HEK293 (cell line): ENCODE measurements at regions not wholly inside any gene's neighbourhood (a gene's known extent, or its start where the extent isn't known, plus 50 kb on each side); places are given as distances from the start of the nearest gene placed in this dataset.

ENCODE experiments used
- BCL11B ChIP-seq: fragments of 450-650 bp; formaldehyde crosslinking; IDR thresholded peaks from 2 replicates; pipeline ENCODE4 v1.5.1; 2016; ENCODE audit warnings: low read depth, missing biosample characterization, missing genetic modification characterization
- GFI1B ChIP-seq: fragments of 450-650 bp; formaldehyde crosslinking; IDR thresholded peaks from 2 replicates; pipeline ENCODE4 v1.5.1; 2016; ENCODE audit warnings: missing biosample characterization, missing genetic modification characterization
- KLF10 ChIP-seq: fragments of 450-650 bp; IDR thresholded peaks from 2 replicates; pipeline ENCODE4 v1.5.1; 2018; ENCODE audit warnings: missing biosample characterization, mild to moderate bottlenecking, missing genetic modification characterization
- YY1 ChIP-seq: fragments of 450-650 bp; formaldehyde crosslinking; IDR thresholded peaks from 2 replicates; pipeline ENCODE4 v1.5.1; 2018; ENCODE audit warnings: missing biosample characterization, missing genetic modification characterization
- ZBTB48 ChIP-seq: fragments of 450-650 bp; formaldehyde crosslinking; IDR thresholded peaks from 2 replicates; pipeline ENCODE4 v1.5.1; 2016; ENCODE audit warnings: missing biosample characterization, missing genetic modification characterization
- ZNF132 ChIP-seq: fragments of 450-650 bp; formaldehyde crosslinking; IDR thresholded peaks from 2 replicates; pipeline ENCODE4 v1.5.1; 2017; ENCODE audit warnings: missing biosample characterization, missing genetic modification characterization, borderline replicate concordance
- ZNF140 ChIP-seq: fragments of 450-650 bp; formaldehyde crosslinking; IDR thresholded peaks from 2 replicates; pipeline ENCODE4 v1.5.1; 2016; ENCODE audit warnings: missing biosample characterization, missing genetic modification characterization
- ZNF184 ChIP-seq: fragments of 450-650 bp; IDR thresholded peaks from 2 replicates; pipeline ENCODE4 v1.5.1; 2018; ENCODE audit warnings: missing biosample characterization, mild to moderate bottlenecking, missing genetic modification characterization
- ZNF19 ChIP-seq: fragments of 450-650 bp; formaldehyde crosslinking; IDR thresholded peaks from 2 replicates; pipeline ENCODE4; 2016; ENCODE audit warnings: missing biosample characterization, missing genetic modification characterization, low read depth
- ZNF239 ChIP-seq: fragments of 450-650 bp; formaldehyde crosslinking; IDR thresholded peaks from 2 replicates; pipeline ENCODE4 v1.5.1; 2016; ENCODE audit warnings: missing biosample characterization, missing genetic modification characterization
- ZNF302 ChIP-seq: fragments of 450-650 bp; formaldehyde crosslinking; IDR thresholded peaks from 2 replicates; pipeline ENCODE4 v1.5.1; 2016; ENCODE audit warnings: missing biosample characterization, missing genetic modification characterization, low read depth
- ZNF391 ChIP-seq: fragments of 450-650 bp; formaldehyde crosslinking; IDR thresholded peaks from 2 replicates; pipeline ENCODE4 v1.5.1; 2016; ENCODE audit warnings: low read depth, missing biosample characterization, missing genetic modification characterization, borderline replicate concordance
- ZNF416 ChIP-seq: fragments of 450-650 bp; formaldehyde crosslinking; IDR thresholded peaks from 2 replicates; pipeline ENCODE4 v1.5.1; 2016; ENCODE audit warnings: missing biosample characterization, missing genetic modification characterization
- ZNF473 ChIP-seq: fragments of 450-650 bp; formaldehyde crosslinking; IDR thresholded peaks from 2 replicates; pipeline ENCODE4 v1.5.1; 2017; ENCODE audit warnings: missing biosample characterization, missing genetic modification characterization
- ZNF501 ChIP-seq: fragments of 450-650 bp; formaldehyde crosslinking; IDR thresholded peaks from 2 replicates; pipeline ENCODE4 v1.5.1; 2016; ENCODE audit warnings: missing biosample characterization, missing genetic modification characterization
- ZNF514 ChIP-seq: fragments of 450-650 bp; formaldehyde crosslinking; IDR thresholded peaks from 2 replicates; pipeline ENCODE4 v1.5.1; 2016; ENCODE audit warnings: missing biosample characterization, missing genetic modification characterization
- ZNF626 ChIP-seq: fragments of 450-650 bp; sonication (Bioruptor Pico); formaldehyde crosslinking; IDR thresholded peaks from 2 replicates; pipeline ENCODE4 v1.5.1; 2018; ENCODE audit warnings: missing biosample characterization, missing genetic modification characterization, inconsistent platforms
- ZSCAN23 ChIP-seq: fragments of 450-650 bp; formaldehyde crosslinking; IDR thresholded peaks from 2 replicates; pipeline ENCODE4 v1.5.1; 2016; ENCODE audit warnings: missing biosample characterization, missing genetic modification characterization
- ZXDB ChIP-seq: fragments of 450-650 bp; formaldehyde crosslinking; IDR thresholded peaks from 2 replicates; pipeline ENCODE4 v1.5.1; 2016; ENCODE audit warnings: missing biosample characterization, missing genetic modification characterization
- TF ChIP-seq, protein P1 (sequence below): fragments of 450-650 bp; formaldehyde crosslinking; IDR thresholded peaks from 2 replicates; pipeline ENCODE4 v1.5.1; 2016; ENCODE audit warnings: missing biosample characterization, missing genetic modification characterization, borderline replicate concordance
- TF ChIP-seq, protein P2 (sequence below): fragments of 450-650 bp; formaldehyde crosslinking; IDR thresholded peaks from 2 replicates; pipeline ENCODE4 v1.5.1; 2016; ENCODE audit warnings: missing biosample characterization, missing genetic modification characterization
- TF ChIP-seq, protein P3 (sequence below): fragments of 450-650 bp; formaldehyde crosslinking; IDR thresholded peaks from 2 replicates; pipeline ENCODE4 v1.5.0; 2017; ENCODE audit warnings: missing biosample characterization, missing genetic modification characterization, borderline replicate concordance
- TF ChIP-seq, protein P4 (sequence below): fragments of 450-650 bp; formaldehyde crosslinking; IDR thresholded peaks from 2 replicates; pipeline ENCODE4 v1.5.1; 2016; ENCODE audit warnings: missing biosample characterization, missing genetic modification characterization, low read depth
- TF ChIP-seq, protein P5 (sequence below): fragments of 450-650 bp; formaldehyde crosslinking; IDR thresholded peaks from 2 replicates; pipeline ENCODE4; 2016; ENCODE audit warnings: missing biosample characterization, missing genetic modification characterization
- TF ChIP-seq, protein P6 (sequence below): fragments of 450-650 bp; formaldehyde crosslinking; IDR thresholded peaks from 2 replicates; pipeline ENCODE4 v1.5.1; 2017; ENCODE audit warnings: missing biosample characterization, missing genetic modification characterization
- TF ChIP-seq, protein P7 (sequence below): fragments of 450-650 bp; formaldehyde crosslinking; IDR thresholded peaks from 2 replicates; pipeline ENCODE4 v1.5.1; 2016; ENCODE audit warnings: missing biosample characterization, missing genetic modification characterization

DNA sequence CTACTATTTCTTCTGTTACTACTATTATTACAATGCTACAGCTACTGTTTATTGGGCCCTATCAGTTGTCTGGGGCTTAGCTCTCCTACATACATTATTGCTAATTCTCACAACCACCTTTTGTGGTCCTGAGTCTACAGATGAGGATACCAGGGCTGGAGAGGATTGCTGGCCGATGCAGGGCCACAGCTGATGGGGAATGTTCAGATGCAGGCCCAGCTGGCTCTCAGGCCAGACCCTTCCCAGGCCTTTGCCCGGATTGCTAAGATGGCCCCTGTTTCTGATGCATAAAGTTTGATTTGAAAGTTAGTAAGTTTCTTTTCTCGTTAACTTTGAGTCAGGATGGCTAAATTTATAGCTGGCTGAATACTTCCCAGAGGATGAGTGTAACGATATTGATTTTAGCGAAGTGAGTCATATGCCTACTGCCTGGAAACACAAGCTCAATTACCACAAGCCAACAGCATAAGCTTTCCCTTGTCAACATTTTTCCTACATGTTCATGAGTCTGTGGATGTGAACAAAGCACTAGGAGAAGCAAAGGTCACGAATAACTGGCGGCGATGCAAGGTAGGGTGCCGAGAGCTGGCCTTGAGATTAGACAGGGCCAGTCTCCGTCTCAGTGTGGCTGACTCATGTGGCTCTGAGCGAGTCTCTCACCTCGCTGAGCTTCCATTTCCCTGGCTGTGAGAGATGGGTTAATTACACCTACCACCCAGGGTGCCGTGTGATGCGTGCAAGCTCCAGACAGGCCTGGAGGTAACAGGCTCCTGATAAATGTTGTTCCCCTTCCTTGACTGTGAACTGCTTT is 111.0 kb downstream of the BEGAIN start (continued):
- TF ChIP-seq, protein P1, sequence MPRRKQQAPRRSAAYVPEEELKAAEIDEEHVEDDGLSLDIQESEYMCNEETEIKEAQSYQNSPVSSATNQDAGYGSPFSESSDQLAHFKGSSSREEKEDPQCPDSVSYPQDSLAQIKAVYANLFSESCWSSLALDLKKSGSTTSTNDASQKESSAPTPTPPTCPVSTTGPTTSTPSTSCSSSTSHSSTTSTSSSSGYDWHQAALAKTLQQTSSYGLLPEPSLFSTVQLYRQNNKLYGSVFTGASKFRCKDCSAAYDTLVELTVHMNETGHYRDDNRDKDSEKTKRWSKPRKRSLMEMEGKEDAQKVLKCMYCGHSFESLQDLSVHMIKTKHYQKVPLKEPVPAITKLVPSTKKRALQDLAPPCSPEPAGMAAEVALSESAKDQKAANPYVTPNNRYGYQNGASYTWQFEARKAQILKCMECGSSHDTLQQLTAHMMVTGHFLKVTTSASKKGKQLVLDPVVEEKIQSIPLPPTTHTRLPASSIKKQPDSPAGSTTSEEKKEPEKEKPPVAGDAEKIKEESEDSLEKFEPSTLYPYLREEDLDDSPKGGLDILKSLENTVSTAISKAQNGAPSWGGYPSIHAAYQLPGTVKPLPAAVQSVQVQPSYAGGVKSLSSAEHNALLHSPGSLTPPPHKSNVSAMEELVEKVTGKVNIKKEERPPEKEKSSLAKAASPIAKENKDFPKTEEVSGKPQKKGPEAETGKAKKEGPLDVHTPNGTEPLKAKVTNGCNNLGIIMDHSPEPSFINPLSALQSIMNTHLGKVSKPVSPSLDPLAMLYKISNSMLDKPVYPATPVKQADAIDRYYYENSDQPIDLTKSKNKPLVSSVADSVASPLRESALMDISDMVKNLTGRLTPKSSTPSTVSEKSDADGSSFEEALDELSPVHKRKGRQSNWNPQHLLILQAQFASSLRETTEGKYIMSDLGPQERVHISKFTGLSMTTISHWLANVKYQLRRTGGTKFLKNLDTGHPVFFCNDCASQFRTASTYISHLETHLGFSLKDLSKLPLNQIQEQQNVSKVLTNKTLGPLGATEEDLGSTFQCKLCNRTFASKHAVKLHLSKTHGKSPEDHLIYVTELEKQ: peak; percentile 92
- TF ChIP-seq ZNF239 (tag by site-specific recombination) (no peak), ZNF302 (tag by site-specific recombination) (no peak), ZSCAN23 (peak; percentile 62), ZNF132 (no peak), ZBTB48 (tag by site-specific recombination) (peak; percentile 45; the same call in 1 of the 2 replicates), ZXDB (peak; percentile 73; the same call in 1 of the 2 replicates), ZNF626 (no peak), ZNF140 (tag by site-specific recombination) (no peak), ZNF514 (tag by site-specific recombination) (no peak), KLF10 (tag by site-specific recombination) (no peak; the same call in 1 of the 2 replicates), ZNF416 (tag by site-specific recombination) (no peak), ZNF391 (tag by site-specific recombination) (peak; percentile 90; the same call in 1 of the 2 replicates), ZNF19 (no peak), BCL11B (tag by site-specific recombination) (0 out of 2 replicates have a peak, but pooled peaks have one; percentile 32), ZNF473 (tag by site-specific recombination) (no peak), ZNF501 (tag by site-specific recombination) (peak; percentile 76; the same call in 1 of the 2 replicates), YY1 (tag by site-specific recombination) (no peak), GFI1B (peak; percentile 34; the same call in 1 of the 2 replicates), ZNF184 (tag by site-specific recombination) (peak; percentile 85)
- TF ChIP-seq, protein P2, sequence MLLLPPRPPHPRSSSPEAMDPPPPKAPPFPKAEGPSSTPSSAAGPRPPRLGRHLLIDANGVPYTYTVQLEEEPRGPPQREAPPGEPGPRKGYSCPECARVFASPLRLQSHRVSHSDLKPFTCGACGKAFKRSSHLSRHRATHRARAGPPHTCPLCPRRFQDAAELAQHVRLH (tag by site-specific recombination): 0 out of 2 replicates have a peak, but pooled peaks have one; percentile 35
- TF ChIP-seq, protein P3, sequence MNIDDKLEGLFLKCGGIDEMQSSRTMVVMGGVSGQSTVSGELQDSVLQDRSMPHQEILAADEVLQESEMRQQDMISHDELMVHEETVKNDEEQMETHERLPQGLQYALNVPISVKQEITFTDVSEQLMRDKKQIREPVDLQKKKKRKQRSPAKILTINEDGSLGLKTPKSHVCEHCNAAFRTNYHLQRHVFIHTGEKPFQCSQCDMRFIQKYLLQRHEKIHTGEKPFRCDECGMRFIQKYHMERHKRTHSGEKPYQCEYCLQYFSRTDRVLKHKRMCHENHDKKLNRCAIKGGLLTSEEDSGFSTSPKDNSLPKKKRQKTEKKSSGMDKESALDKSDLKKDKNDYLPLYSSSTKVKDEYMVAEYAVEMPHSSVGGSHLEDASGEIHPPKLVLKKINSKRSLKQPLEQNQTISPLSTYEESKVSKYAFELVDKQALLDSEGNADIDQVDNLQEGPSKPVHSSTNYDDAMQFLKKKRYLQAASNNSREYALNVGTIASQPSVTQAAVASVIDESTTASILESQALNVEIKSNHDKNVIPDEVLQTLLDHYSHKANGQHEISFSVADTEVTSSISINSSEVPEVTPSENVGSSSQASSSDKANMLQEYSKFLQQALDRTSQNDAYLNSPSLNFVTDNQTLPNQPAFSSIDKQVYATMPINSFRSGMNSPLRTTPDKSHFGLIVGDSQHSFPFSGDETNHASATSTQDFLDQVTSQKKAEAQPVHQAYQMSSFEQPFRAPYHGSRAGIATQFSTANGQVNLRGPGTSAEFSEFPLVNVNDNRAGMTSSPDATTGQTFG (tag by site-specific recombination): no peak
- TF ChIP-seq, protein P4, sequence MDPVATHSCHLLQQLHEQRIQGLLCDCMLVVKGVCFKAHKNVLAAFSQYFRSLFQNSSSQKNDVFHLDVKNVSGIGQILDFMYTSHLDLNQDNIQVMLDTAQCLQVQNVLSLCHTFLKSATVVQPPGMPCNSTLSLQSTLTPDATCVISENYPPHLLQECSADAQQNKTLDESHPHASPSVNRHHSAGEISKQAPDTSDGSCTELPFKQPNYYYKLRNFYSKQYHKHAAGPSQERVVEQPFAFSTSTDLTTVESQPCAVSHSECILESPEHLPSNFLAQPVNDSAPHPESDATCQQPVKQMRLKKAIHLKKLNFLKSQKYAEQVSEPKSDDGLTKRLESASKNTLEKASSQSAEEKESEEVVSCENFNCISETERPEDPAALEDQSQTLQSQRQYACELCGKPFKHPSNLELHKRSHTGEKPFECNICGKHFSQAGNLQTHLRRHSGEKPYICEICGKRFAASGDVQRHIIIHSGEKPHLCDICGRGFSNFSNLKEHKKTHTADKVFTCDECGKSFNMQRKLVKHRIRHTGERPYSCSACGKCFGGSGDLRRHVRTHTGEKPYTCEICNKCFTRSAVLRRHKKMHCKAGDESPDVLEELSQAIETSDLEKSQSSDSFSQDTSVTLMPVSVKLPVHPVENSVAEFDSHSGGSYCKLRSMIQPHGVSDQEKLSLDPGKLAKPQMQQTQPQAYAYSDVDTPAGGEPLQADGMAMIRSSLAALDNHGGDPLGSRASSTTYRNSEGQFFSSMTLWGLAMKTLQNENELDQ: no peak
- TF ChIP-seq, protein P5, sequence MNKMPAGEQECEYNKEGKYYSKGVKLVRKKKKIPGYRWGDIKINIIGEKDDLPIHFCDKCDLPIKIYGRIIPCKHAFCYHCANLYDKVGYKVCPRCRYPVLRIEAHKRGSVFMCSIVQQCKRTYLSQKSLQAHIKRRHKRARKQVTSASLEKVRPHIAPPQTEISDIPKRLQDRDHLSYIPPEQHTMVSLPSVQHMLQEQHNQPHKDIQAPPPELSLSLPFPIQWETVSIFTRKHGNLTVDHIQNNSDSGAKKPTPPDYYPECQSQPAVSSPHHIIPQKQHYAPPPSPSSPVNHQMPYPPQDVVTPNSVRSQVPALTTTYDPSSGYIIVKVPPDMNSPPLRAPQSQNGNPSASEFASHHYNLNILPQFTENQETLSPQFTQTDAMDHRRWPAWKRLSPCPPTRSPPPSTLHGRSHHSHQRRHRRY (tag by site-specific recombination): no peak
- TF ChIP-seq, protein P6, sequence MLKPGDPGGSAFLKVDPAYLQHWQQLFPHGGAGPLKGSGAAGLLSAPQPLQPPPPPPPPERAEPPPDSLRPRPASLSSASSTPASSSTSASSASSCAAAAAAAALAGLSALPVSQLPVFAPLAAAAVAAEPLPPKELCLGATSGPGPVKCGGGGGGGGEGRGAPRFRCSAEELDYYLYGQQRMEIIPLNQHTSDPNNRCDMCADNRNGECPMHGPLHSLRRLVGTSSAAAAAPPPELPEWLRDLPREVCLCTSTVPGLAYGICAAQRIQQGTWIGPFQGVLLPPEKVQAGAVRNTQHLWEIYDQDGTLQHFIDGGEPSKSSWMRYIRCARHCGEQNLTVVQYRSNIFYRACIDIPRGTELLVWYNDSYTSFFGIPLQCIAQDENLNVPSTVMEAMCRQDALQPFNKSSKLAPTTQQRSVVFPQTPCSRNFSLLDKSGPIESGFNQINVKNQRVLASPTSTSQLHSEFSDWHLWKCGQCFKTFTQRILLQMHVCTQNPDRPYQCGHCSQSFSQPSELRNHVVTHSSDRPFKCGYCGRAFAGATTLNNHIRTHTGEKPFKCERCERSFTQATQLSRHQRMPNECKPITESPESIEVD (tag by site-specific recombination): peak; percentile 80
- TF ChIP-seq, protein P7, sequence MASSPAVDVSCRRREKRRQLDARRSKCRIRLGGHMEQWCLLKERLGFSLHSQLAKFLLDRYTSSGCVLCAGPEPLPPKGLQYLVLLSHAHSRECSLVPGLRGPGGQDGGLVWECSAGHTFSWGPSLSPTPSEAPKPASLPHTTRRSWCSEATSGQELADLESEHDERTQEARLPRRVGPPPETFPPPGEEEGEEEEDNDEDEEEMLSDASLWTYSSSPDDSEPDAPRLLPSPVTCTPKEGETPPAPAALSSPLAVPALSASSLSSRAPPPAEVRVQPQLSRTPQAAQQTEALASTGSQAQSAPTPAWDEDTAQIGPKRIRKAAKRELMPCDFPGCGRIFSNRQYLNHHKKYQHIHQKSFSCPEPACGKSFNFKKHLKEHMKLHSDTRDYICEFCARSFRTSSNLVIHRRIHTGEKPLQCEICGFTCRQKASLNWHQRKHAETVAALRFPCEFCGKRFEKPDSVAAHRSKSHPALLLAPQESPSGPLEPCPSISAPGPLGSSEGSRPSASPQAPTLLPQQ: peak; percentile 77
